GM12892 (cell line): ENCODE measurements at regions not wholly inside any gene's neighbourhood (a gene's known extent, or its start where the extent isn't known, plus 50 kb on each side); places are given as distances from the start of the nearest gene placed in this dataset.

ENCODE experiments used
- POLR2A ChIP-seq: IDR thresholded peaks from 2 replicates; pipeline ENCODE4 v1.6.1; 2011; ENCODE audit warnings: low read depth, low read length, control low read depth
- POLR2AphosphoS5 ChIP-seq: IDR thresholded peaks from 2 replicates; pipeline ENCODE4 v1.6.1; 2011; ENCODE audit warnings: low read depth, low read length, control low read depth
- TAF1 ChIP-seq: IDR thresholded peaks from 2 replicates; pipeline ENCODE4 v1.6.1; 2011; ENCODE audit warnings: low read depth, mild to moderate bottlenecking, control low read depth, low read length, borderline replicate concordance

DNA sequence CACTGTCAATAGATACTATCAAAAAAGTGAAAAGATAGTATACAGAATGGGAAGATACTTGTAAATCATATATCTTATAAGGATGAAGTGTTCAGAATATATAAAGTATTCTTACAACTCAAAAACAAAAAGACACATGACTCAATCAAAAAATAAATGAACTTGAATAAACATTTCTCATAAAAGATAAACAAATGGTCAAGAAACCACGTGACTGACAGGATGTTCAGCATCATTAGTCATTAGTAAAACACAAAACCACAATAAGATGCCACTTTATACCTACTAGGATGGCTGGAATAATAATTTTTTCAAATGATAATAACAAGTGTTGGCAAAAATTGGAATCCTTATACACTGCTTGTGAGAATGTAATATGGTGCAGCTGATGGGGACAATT lies 729.1 kb upstream of the HS3ST5 start:
- TF ChIP-seq POLR2A (no peak), TAF1 (no peak), POLR2AphosphoS5 (no peak)
